Stimulated activated CD4-positive, alpha-beta T cell treated with anti-CD3 and anti-CD28 coated beads, TNF-alpha, amount 100 ng/mL, for 1 hour (primary cell): ENCODE measurements at regions not wholly inside any gene's neighbourhood (a gene's known extent, or its start where the extent isn't known, plus 50 kb on each side); places are given as distances from the start of the nearest gene placed in this dataset.
"Not testable (repeated sequence)": the region's sequence is repeated elsewhere in the genome, so short reads cannot be mapped to it uniquely, and the experiment has no call there.

Experiments
- DNase-seq, 3 donors: peaks; one replicate each; pipeline ENCODE4 v3.0.0-alpha.2; 2020; ENCODE audit warnings: low read depth in 3 of 3, low spot score in 1 of 3

DNA sequence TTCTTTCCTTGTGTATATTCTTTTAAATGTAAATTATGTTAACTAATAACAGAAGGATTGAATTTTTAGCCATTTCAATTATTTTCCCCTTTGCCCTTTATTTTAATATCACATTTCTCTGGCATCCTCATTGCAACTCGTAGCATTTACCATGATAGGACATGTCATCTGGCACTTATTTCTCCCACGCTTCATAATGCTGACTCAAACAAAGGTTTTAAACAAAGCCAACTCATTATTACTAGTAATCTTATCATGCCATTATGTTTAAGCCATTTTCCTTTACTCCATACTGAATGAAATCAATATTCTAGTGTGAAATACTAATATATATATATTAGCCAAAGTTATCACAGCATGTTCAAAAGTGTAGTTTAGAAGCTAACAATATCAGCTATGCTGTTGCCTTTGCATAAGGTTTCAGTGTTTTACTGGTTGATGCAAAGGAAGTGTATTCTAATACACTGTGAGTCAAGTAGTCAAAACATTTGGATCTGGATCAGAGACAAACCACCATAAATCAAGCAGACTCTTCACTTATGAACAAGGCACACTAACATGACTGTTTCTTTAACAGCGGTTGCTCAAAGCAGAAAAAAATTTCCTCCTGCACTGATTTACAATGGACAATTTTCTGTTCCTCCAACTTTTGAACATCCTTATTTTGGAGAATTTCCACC is 281.6 kb downstream of the SLC7A11 start:
- no peak for DNase-seq

DNA sequence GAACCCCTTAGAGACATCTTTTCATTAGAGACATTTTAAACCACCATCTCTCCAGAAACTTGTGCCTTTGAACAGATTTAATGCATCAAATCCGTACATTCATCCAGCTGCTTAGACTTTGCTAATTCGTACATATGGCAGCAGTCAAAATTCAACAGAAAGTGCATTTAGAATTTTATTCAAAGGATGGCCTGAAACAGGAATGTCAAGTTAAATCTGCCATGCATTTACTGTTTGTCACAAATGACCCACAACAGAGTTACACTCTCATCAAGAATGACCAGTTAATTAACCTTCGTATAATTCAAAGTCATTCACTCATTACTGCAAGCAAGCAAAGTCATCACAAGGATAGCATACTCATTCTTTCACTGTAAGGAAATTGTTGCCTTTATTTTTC is 284.3 kb downstream of the SLC7A11 start:
- DNase-seq = no peak

DNA sequence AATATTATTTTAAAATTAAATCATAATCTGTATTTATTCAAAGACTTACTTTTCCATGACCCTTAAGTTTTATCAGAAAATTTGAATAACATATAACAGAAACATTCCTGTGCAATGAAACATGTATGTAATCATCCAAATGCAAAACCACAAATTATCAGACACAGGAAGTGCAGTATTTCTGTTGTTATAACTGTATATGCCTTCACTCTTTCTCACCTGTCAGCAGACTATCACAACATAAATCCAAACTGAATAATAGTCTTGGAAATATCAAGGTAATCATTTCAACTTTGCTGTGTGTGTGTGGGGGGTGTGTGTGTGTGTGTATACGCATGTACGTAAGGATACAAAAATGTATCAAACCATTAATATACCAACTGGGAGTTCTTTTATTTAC is 285.9 kb downstream of the SLC7A11 start:
- no peak for DNase-seq

- no peak for DNase-seq
These were observed 286.6 kb downstream of the SLC7A11 start for GRCh38 chr4:137955595-137955994.

DNA sequence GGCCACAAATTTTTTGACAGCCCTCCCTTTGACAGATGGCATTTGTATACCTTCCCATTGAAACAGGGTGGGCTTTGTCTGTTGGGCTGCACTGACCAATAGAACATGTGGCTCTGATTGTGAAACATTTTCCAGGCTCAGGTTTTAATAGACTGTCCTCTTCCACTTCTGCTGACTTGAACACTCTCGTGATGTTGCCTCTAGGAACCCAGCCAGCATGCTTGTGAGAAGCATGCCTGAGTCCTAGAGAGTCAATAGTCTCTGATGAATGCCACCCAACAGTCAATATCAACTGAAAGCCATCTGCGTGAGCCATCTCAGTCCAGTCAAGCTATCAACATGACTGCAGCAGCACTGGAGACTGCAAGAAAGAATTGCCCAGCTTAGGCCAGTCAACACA is 290.0 kb downstream of the SLC7A11 start:
- no peak for DNase-seq

DNA sequence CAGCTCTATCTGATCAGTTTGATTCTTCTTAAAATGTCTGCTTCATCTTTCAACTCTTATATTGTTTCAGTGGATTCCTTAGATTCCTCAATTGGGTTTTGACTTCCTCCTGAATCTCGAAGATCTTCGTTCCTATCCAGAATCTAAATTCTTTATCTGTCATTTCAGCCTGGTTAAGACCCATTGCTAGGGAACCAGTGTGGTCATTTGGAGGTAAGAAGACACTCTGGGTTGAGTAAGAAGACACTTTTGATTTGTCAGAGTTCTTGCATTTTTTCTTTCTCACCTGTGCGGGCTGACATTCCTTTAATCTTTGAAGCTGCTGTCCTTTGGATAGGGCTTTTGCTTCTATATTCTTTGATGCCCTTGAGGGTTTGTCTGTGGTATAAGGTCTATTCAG is 291.9 kb downstream of the SLC7A11 start:
- no peak for DNase-seq

DNA sequence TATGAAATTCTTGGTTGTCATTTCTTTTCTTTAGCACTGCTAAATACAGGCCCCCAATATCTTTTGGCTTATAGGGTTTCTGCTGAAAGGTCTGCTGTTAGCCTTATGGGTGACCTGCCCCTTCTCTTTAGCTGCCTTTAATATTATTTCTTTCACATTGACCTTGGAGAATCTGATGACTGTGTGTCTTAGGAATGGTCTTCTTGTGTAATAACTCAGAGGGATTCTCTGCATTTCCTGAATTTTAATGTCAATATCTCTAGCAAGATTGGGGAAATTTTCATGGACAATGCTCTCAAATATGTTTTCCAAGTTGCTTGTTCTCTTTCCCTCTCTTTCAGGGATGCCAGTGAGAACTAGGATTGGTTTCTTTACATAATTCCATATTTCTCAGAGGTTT is 292.4 kb downstream of the SLC7A11 start:
- no peak for DNase-seq

DNA sequence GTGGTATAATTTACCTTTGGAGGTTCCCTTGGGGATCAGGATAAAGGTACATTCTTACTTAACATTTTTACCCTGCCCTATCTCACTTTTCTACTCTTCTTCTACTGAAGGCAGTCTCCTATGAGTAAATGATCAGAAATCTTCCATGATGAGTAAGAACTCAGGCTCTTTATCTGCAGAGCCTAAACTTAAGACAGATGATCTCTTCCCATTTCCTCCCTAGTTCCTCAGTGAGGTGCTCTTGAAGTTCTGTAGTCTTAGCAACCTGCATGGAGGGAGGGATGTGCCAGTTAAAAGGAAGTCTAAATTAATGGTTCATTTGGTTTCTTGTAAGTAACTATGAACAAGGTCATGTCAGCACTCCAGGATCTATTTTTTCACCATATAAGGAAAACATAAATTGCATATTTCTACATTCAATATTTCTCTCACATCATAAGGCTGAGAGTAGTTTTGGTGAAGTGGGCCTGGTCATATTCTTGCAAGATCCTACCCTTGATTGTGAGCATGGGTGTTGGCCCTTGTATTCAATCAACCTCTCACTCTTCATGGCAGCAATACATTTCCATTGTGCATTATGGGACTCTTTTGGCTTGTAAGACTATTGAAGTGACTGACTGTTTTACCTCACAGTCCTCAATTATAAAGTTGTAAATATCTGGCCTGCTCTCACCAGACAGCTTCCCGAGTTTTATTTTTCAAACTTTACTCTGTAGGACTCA is 295.5 kb downstream of the SLC7A11 start:
- no peak for DNase-seq

- not testable (repeated sequence) for DNase-seq
These were observed 299.3 kb downstream of the SLC7A11 start for GRCh38 chr4:137942815-137943214.

- not testable (repeated sequence) for DNase-seq
These were observed 300.1 kb downstream of the SLC7A11 start for GRCh38 chr4:137942015-137942515.

GRCh38 chr4:137934911-137935310 is 307.2 kb downstream of the SLC7A11 start:
- DNase-seq = no peak

DNA sequence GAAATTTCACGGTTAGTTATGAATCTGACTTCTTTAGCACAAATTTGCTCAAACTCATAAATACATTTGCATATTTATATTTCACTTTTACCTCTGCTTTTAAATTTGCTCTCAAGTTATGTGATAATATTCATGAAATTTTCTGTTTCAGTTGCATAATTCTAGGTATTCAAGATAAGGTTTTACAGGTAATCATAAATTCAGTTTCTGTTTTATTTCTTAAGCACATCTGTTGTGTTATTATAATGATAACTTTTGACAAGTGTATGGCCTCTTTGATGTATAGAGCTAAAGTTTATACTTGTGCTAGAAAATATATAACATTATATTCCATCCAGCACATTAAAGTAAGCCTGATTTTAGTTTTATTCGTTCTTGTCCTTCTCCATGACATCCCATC is 308.1 kb downstream of the SLC7A11 start:
- no peak for DNase-seq

- DNase-seq = no peak
These were observed 314.2 kb downstream of the SLC7A11 start for GRCh38 chr4:137927972-137928371.

DNA sequence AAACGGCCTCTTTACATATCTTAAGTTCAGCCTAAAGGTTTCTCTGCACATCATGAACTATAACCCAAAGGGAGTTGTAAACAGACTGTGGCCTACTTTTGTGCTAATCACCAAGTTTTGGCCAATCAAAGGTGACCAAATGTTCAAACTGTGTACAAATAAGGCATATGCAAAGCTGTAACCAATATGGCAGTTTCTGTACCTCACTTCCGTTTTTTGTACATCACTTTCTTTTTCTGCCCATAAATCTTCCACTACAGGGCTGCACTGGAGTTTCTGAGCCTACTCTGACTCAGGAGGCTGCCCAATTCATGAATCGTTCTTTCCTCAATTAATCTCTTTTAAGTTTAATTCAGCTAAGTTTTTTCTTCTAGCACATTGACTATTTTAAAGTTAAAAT is 318.7 kb downstream of the SLC7A11 start:
- DNase-seq = no peak

DNA sequence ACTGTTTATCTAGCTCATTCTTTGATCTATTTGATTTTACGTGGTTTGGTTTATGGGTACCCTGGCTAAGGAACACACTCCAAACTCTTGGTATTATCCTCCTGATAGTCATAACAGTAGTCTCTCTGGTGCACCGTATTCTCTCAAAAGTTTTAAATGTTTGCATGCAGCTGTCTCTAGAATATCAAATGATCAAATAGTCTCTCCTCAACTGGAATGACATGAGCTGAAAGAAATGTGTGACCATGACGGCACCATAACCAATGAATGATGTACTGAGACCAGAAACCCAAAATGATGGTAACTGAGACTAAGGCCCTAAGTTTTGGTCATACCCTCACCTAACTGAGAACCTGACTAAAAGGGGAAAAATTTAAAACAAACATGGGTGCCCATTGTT is 319.4 kb downstream of the SLC7A11 start:
- no peak for DNase-seq

DNA sequence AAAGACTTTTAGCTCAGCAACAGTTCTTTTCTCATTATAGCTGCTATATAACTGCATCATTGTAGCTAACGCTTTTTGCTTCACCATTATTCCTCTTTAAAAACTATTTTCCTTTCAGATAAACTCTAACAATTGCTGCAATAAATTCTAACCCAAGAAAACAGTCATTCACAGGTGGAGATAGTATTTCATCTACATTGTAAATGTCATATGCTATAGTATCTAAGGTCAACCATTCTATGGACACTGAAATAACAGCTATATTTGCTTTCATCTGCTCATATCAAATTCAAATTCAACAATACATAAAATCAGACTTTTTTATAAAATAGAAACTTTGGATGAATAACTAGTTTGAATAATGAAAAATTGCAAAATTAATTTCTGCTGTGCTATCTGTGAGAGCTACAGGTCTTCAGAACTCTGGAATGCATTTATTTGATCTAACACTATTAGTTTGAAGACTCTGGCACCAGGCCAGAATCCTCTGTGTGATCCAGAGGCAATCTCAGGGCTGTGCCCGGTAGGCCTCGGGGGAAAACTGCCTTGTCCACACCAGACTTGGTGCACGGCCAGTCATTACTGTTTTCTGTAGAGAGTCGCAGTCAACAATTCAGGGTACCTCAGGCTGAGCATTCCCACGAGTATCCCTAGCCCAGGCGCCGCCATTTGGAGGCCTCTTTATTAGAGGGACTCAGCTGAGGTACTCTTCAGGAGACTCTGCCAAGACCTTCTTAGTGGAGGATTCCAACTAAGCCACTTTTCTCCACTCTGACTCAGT is 332.4 kb downstream of the SLC7A11 start:
- no peak for DNase-seq

GRCh38 chr4:137905930-137906329 is 336.2 kb downstream of the SLC7A11 start:
- no peak for DNase-seq

DNA sequence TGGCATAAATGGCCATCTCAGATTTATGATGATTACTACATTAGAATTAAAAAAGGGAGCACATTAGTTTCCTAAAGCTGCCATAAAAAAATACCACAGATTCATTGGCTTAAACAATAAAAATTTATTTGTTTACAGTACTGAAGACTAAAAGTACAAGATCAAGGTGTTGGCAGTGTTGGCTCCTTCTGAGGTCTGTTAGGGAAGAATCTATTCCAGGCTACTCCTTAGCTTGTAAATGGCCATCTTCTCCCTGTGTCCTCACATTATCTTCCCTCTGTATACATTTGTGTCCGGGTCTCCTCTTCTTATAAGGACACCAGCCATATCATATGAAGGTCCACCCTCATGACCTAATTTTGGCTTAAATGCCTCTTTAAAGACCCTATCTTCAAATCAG is 341.0 kb downstream of the SLC7A11 start:
- DNase-seq = no peak

DNA sequence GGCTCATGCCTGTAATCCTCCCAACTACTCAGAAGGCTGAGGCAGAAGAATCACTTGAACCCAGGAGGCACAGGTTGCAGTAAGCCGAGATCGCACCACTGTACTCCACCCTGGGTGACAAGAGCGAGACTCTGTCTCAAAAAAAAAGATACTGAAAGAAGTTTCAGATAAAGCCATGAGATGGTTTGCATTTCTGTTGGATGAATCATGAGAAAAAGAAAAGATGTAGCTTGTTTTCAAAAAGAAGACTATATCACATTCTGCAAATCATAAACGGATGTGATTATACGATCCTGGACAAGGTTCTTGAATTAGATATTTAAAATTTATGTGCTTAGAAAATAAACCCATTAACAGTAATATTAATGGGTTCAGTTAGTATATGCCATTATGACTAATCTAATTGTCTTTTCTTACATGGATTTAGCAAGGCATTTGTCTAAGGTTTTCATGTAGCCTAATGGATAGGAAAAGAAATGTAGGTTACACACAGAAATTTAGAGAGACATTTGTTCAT is 345.9 kb downstream of the SLC7A11 start:
- no peak for DNase-seq

GRCh38 chr4:137895515-137895914 is 346.6 kb downstream of the SLC7A11 start:
- not testable (repeated sequence) for DNase-seq

- no peak for DNase-seq
These were observed 350.0 kb downstream of the SLC7A11 start for GRCh38 chr4:137892134-137892533.

DNA sequence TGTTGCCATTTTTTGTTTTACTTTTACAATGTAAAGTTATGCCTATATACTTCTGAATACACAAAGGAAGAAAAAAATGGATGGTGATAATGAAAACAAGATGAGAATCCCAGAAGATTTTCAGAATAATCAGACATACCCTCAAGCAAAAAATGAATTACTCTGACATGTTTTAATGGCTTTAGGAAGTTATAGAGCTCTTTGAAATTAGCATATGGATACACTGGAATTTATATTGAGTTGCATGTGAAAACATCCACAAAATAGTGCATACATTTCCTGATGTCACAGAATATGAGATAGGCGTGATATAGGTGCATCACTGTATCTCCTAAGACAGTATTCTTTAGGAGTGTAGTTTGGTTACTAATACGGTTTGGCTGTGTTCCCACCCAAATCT is 351.3 kb downstream of the SLC7A11 start:
- DNase-seq = no peak
